ENCODE measurements at regions not wholly inside any gene's neighbourhood (a gene's known extent, or its start where the extent isn't known, plus 50 kb on each side); places are given as distances from the start of the nearest gene placed in this dataset.

DNA sequence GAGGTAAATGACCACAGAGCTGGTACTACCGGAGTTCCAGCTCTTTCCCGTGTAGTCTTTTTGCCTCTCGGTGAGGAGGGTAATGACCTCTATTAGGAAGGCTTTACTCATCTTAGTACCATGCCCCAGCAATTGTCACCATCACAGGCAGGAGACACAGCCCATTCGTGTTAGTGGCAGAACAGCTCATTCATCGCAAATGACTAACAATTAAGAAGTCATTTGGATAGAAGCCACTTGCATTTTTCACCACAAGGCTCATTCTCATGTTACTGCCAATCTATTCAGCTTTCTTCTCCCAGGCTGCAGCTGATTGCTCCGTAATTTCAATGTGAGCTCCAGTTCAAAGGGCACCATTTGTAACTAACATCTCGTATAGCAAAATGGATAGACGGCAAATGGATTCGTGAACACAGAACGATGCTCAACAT lies 718.8 kb upstream of the TMEM132C start:
- TF ChIP-seq PKNOX1 (IDR thresholded peaks at IDR 0.05) (no peak), POLR2A (IDR thresholded peaks at IDR 0.05; ENCODE audit: low read depth, low read length) (no peak)
